ENCODE measurements at regions not wholly inside any gene's neighbourhood (a gene's known extent, or its start where the extent isn't known, plus 50 kb on each side); places are given as distances from the start of the nearest gene placed in this dataset.

- DNase-seq (ENCODE audit: low read depth) = no peak
- no peak for TF ChIP-seq CTCF (IDR thresholded peaks at IDR 0.05; ENCODE audit: low read depth, low read length, missing control alignments)
- H3K4me3 ChIP-seq (ENCODE audit: low read depth, low read length) = no peak overlapping the region
Measured at GRCh38 chr11:127628458-127628785, 627.9 kb upstream of the KIRREL3 start.

- no peak overlapping the region for H3K4me3 ChIP-seq (ENCODE audit: low read depth, low read length)
- DNase-seq (ENCODE audit: low read depth) = no peak
- TF ChIP-seq CTCF (IDR thresholded peaks at IDR 0.05; ENCODE audit: low read depth, low read length, missing control alignments) = no peak
Measured at GRCh38 chr11:127627629-127628457, 627.3 kb upstream of the KIRREL3 start.

GRCh38 chr11:127627204-127627603 lies 626.6 kb upstream of the KIRREL3 start:
- TF ChIP-seq CTCF (IDR thresholded peaks at IDR 0.05; ENCODE audit: low read depth, low read length, missing control alignments) = no peak
- no peak for DNase-seq (ENCODE audit: low read depth)
- no peak overlapping the region for H3K4me3 ChIP-seq (ENCODE audit: low read depth, low read length)

GRCh38 chr11:127625402-127625801 lies 624.8 kb upstream of the KIRREL3 start:
- TF ChIP-seq CTCF (IDR thresholded peaks at IDR 0.05; ENCODE audit: low read depth, low read length, missing control alignments) = no peak
- DNase-seq (ENCODE audit: low read depth) = no peak
- no peak overlapping the region for H3K4me3 ChIP-seq (ENCODE audit: low read depth, low read length)

- TF ChIP-seq CTCF (IDR thresholded peaks at IDR 0.05; ENCODE audit: low read depth, low read length, missing control alignments) = no peak
- no peak overlapping the region for H3K4me3 ChIP-seq (ENCODE audit: low read depth, low read length)
- DNase-seq (ENCODE audit: low read depth) = no peak
Measured at GRCh38 chr11:127624306-127624856, 623.8 kb upstream of the KIRREL3 start.

GRCh38 chr11:127622686-127623085 lies 622.1 kb upstream of the KIRREL3 start:
- H3K4me3 ChIP-seq (ENCODE audit: low read depth, low read length) = no peak overlapping the region
- no peak for TF ChIP-seq CTCF (IDR thresholded peaks at IDR 0.05; ENCODE audit: low read depth, low read length, missing control alignments)
- no peak for DNase-seq (ENCODE audit: low read depth)

GRCh38 chr11:127620671-127621070 lies 620.1 kb upstream of the KIRREL3 start:
- H3K4me3 ChIP-seq (ENCODE audit: low read depth, low read length) = no peak overlapping the region
- DNase-seq (ENCODE audit: low read depth) = no peak
- TF ChIP-seq CTCF (IDR thresholded peaks at IDR 0.05; ENCODE audit: low read depth, low read length, missing control alignments) = no peak

Data from GM12864 (cell line).